ENCODE measurements at regions not wholly inside any gene's neighbourhood (a gene's known extent, or its start where the extent isn't known, plus 50 kb on each side); places are given as distances from the start of the nearest gene placed in this dataset.

DNA sequence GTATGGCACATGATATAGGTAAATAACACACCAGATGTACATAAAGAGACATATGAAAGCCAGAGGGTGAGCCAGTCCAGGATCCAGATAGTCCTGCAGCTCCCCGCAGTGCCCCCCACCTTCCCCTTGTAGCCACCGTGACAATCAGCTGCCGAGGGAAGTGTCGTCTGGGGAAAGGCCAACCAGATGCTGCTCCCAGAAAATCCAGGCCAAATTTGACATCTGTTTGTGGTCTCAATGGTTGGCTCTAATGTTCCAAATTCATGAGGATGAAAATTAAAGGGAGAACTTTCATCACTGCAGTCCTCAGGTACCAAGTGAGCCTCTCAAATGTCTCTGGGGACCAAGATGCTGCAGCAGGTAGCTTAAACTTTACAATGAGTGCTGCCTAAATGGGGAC is 210.3 kb downstream of the PTEN start:
- DNase-seq, result no peak
- H3K27me3 ChIP-seq, result no peaks in the 10 kb centered on the region
- H3K9me3 ChIP-seq, result no peaks in the 10 kb centered on the region
- no peaks in the 10 kb centered on the region for H3K36me3 ChIP-seq
- H3K4me3 ChIP-seq (ENCODE audit: low read depth, low read length), result no peak overlapping the region
- no peak for TF ChIP-seq CTCF (IDR thresholded peaks at IDR 0.05; ENCODE audit: low read depth, low read length)
- no peaks in the 10 kb centered on the region for H3K4me1 ChIP-seq

- Histone ChIP-seq H3K36me3 (no peaks in the 10 kb centered on the region), H3K9me3 (no peaks in the 10 kb centered on the region), H3K27me3 (no peaks in the 10 kb centered on the region), H3K4me3 (ENCODE audit: low read depth, low read length) (no peak overlapping the region), H3K4me1 (no peaks in the 10 kb centered on the region)
- no peak for TF ChIP-seq CTCF (IDR thresholded peaks at IDR 0.05; ENCODE audit: low read depth, low read length)
- no peak for DNase-seq
These were observed 211.5 kb downstream of the PTEN start for GRCh38 chr10:88074971-88075370.

- TF ChIP-seq CTCF (IDR thresholded peaks at IDR 0.05; ENCODE audit: low read depth, low read length), result no peak
- no peak for DNase-seq
- no peaks in the 10 kb centered on the region for H3K27me3 ChIP-seq
- H3K4me1 ChIP-seq, result no peaks in the 10 kb centered on the region
- H3K4me3 ChIP-seq (ENCODE audit: low read depth, low read length), result no peak overlapping the region
- H3K36me3 ChIP-seq, result no peaks in the 10 kb centered on the region
- no peaks in the 10 kb centered on the region for H3K9me3 ChIP-seq
These were observed 212.8 kb downstream of the PTEN start for GRCh38 chr10:88076027-88076880.

DNA sequence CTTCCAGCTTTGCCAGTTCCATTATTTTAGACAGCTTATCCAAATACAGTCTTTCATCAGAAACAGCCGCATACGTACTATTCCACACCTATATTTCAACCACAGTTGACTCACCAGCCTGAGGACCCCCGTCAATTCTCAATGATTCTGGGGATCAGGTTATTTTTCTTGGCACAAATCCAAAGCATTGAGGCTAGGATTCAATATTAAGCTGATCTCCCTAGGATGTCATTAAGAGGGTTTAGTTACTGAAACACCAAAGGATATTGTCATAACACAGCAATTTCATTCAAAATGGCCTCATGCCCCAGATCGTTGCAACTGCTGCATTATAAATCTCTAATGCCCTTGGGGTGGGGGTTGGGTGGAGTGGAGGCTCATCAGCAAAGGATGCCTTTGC is 214.6 kb downstream of the PTEN start:
- DNase-seq, result no peak
- TF ChIP-seq CTCF (IDR thresholded peaks at IDR 0.05; ENCODE audit: low read depth, low read length), result no peak
- Histone ChIP-seq H3K4me3 (ENCODE audit: low read depth, low read length) (no peak overlapping the region), H3K27me3 (no peaks in the 10 kb centered on the region), H3K36me3 (no peaks in the 10 kb centered on the region), H3K9me3 (no peaks in the 10 kb centered on the region), H3K4me1 (no peaks in the 10 kb centered on the region)

DNA sequence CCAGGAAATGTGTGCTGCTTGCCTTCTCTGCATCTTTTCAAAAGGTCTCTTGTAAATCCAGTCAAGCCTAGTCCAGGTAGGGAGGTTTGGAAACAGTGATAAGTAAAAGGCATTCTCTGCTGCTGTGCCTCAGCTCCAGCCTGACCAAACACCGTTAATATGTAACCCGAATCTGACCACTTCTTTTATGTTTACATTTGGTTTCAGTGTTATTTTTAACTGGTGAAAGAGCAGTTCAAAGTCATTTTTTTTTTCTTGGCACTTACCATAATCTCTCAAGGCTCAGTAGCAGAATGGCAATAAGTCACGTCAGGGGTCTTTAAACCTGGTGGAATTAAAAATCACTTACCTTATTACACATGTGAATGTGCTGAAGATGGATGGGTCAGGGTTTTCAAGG is 216.8 kb downstream of the PTEN start:
- DNase-seq, result no peak
- no peak overlapping the region for H3K4me3 ChIP-seq (ENCODE audit: low read depth, low read length)
- H3K27me3 ChIP-seq, result no peaks in the 10 kb centered on the region
- no peak for TF ChIP-seq CTCF (IDR thresholded peaks at IDR 0.05; ENCODE audit: low read depth, low read length)
- H3K9me3 ChIP-seq, result no peaks in the 10 kb centered on the region
- no peaks in the 10 kb centered on the region for H3K4me1 ChIP-seq
- H3K36me3 ChIP-seq, result no peaks in the 10 kb centered on the region

- no peaks in the 10 kb centered on the region for H3K4me1 ChIP-seq
- H3K9me3 ChIP-seq, result no peaks in the 10 kb centered on the region
- DNase-seq, result no peak
- no peak for TF ChIP-seq CTCF (IDR thresholded peaks at IDR 0.05; ENCODE audit: low read depth, low read length)
- H3K27me3 ChIP-seq, result no peaks in the 10 kb centered on the region
- H3K36me3 ChIP-seq, result no peaks in the 10 kb centered on the region
- no peak overlapping the region for H3K4me3 ChIP-seq (ENCODE audit: low read depth, low read length)
These were observed 218.1 kb downstream of the PTEN start for GRCh38 chr10:88081457-88082054.
